CD4-positive, alpha-beta T cell treated with Interleukin-17A for 4 hours (primary cell): ENCODE measurements at regions not wholly inside any gene's neighbourhood (a gene's known extent, or its start where the extent isn't known, plus 50 kb on each side); places are given as distances from the start of the nearest gene placed in this dataset.

Source experiments
- DNase-seq: peaks from one replicate; pipeline ENCODE4 v3.0.0-alpha.2; 2020; ENCODE audit warnings: mixed read lengths

DNA sequence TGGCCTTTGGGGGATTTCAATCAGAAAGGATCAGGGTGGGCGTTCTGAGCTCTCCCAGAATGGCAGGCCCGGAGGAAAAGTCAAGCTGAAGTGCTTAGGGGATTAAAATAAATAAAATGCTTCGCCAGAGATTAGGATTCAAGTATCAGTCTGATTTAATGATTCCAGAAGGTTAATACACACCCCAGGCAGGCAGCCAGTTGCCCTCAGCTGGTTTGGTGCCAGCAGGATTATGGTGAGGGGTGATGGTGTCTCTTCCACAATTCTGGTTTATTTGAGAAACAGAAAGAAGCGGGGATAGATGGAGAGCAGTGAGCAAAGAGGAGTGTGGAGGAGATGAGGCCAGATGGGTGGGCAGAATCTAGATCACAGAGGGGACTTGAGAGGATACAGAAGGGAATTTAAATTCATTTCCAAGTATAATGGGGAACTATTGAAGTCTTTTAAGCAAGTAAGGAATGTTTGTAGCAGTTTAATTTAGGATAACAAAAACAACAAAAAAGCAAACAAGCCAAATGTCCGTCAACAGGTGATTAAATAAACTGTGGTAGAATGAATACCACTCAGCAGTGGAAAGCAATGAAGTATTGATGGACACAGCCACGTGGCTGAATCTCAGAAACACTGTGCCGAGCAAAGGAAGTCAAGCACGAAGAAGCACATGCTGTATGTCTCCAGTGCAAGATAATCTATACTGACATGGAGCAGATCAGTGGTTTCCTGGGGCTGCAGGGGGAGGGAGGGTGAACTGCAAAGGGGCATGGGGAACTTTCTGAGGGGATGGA, 297.7 kb downstream of the MSX2 start:
- no peak for DNase-seq

DNA sequence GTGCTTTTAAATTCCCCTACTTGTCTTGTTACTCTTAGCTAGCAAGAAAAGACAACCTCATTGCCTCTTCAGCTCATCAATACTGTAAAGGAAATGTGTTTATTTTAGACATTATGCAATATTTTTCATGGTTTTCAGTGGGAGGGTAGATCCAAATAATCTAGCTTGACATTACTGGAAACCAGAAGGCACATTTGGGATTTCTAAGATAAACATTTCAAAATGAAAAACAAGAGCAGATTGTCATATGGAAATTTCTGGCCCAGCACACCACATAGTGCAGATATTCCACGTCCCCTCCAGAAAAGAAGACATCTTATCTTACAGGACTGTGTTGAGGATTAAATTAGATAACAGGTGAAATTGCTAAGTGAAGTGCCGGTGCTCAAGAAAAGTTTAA, 296.9 kb downstream of the MSX2 start:
- DNase-seq = no peak

DNA sequence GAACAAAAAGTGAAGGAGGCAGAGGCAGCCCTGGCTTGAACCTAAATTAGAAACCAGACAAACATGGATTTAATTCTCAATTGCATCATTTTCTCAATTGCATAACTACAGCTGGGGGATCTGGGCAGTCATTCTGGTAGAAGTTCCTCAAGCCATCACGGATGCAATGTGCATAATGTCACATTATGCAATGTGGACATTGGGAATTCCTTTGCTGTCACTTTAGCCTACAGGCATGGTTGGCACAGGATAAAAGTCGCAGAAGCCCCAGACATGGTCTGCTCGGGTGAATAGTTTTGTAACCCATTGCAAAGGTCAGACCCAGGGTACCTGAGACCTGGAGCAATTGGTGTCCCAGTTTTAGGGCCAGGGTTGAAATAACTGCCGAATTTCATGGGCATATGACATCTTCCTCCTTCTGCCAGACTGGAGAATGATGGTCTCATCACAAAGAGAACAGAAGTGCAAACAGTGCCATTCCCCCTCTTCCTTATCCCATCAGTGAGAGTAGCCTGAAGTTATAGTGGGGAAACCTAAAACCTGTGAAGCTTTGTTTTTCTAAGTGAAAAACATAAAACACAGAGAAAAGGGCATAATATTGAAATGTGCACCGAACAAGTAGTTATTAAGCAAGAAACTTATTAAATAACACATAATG, 290.8 kb downstream of the MSX2 start:
- no peak for DNase-seq

GRCh38 chr5:175013251-175013650, 288.9 kb downstream of the MSX2 start:
- no peak for DNase-seq

DNA sequence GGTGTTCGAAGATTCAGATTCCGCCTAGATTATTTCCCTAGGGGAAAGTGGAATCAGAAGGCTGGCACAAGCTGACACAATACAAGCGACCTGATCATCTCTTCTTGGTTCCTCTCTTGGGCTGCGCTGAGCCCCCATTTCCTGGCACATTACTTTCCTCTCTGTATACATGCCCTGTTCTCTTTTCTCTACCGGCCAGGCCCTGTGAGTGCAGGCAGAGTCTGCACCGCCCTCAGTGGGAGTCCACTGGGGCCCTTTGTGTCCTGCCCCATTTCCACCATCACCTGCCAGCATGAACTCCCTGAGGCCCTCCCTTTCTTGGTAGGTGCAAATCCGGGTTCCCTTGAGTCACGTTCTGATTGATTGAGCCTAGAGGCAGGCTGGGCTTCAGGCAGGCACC, 287.9 kb downstream of the MSX2 start:
- DNase-seq = no peak

DNA sequence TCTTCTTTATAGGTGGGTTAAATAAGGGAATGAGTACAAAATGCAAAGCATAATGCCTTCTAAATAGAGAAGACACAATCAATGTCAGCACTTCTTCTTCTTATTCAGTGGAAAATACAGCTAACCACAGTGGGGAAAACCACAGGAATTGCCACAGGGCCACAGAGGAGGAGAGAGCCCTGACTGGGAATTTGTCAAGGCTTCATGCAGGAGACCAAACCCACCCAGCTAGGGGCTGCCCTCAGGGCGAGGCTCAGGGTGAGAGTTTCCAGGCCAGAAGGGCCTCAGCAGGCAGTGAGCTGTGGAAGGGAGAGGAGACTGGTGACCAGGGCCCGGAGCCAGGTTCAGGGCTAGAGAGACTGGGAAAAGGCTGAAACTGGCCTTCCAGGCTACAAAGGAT, 279.1 kb downstream of the MSX2 start:
- DNase-seq = no peak

GRCh38 chr5:175001876-175002645, 277.7 kb downstream of the MSX2 start:
- no peak for DNase-seq

GRCh38 chr5:175001311-175001710, 276.9 kb downstream of the MSX2 start:
- DNase-seq = no peak

- DNase-seq = no peak
Measured at GRCh38 chr5:174999581-174999980, 275.2 kb downstream of the MSX2 start.

DNA sequence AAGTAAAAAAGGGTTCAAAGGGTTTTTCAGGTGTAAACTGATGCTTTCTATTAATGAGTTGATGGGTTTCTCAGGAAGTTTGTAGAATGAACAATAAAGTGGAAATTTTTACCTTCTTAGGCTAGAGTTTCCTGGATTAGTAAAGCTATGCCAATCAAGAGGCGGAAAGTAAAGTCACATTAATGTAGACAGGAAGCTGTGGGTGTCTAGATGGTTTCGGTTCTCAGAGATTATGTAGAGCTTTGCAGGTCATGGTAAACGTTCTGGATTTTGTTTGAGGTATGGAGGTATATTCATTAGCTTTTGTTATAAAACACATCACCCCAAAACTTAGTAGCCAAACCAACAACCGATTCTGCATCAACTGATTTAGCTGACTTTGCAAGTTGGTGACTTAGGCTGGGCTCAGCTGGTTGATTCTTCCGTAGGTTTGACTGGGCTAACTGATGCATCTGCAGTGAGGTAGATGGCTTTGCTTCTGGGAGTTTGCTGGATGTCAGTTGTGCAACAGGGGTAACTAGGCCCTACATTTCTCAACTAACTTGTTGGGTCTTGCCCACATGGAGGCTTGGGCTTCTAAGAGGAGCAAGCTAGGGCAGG, 273.8 kb downstream of the MSX2 start:
- no peak for DNase-seq

DNA sequence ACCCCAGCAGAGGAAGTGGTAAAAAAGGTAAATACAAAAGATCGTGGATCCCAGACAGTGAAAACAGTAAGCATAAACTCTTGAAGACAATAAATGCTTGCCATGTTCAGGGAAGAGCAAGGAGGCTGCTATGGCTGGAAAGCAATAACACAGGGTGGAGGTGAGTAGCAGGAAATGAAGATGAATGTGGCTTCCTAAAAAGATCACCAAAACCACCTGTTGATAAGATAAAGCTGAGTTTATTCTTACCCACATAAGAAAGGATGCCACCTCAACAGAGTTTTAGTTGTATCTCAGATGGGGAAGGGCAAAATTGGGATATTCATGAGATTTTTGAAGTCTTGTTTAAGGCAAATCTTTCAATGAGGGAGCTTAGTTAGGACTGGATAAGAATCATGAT, 273.3 kb downstream of the MSX2 start:
- DNase-seq = no peak

- no peak for DNase-seq
Measured at GRCh38 chr5:174996941-174997340, 272.6 kb downstream of the MSX2 start.

DNA sequence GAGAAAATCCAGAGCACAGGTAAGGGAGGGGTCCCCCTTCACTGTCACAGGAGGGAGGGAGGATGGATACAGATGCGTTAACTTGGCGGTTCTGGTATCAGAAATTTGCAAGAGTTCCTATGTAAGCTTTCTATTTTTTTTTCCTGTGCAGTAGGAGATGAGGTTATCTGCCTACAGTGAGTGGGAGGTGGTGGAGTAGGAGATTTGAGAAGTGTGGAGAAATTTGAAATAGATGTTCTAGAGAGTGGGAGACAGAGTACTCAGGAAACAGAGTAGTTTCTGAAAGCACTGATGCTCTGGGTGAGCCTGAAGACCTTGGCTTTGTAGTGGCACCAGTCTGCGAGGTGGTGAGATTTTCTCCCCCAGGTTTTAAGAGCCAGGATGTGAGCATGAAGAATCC, 271.4 kb downstream of the MSX2 start:
- DNase-seq = no peak

GRCh38 chr5:174991847-174992246, 267.5 kb downstream of the MSX2 start:
- DNase-seq = no peak

- DNase-seq = no peak
Measured at GRCh38 chr5:174990909-174991308, 266.5 kb downstream of the MSX2 start.

GRCh38 chr5:174987443-174988012, 263.1 kb downstream of the MSX2 start:
- DNase-seq = no peak

DNA sequence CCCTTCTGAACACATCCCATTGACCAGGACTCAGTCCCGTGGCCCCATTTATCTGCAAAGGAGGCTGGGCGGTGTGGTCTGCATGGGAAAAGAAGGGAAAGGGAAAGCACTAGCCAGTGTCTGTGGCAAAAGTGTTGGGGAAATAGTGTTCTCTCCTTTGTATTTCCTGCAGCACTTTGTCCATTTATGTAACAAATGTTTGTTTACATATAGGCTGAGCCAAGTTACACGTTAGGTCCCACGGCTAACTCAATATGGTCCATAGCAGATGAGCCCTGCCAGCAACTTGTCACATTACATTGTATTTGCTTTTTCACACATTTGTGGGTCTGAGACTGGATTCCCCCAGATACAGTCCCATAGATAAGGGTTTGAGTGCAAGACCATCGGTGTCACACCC, 260.5 kb downstream of the MSX2 start:
- no peak for DNase-seq

DNA sequence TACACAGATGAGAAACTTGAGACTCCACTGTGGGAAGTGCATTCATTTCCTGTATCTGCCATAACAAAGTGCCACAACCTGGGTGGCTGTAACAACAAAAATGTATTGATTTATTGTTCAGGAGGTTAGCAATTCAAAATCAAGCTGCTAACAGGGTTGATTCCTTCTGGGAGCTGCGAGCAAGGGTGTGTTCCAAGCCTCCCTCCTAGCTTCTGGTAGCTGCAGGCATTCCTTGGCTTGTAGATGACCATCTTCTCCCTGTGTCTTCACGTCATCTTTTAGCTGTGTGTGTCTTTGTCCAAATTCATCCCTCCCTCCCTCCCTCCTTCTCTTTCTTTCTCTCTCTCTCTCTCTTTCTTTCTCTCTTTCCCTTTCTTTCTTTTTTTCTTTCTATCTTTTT, 258.1 kb downstream of the MSX2 start:
- DNase-seq = no peak

GRCh38 chr5:174981416-174981815, 257.0 kb downstream of the MSX2 start:
- DNase-seq = no peak

- DNase-seq = no peak
Measured at GRCh38 chr5:174980952-174981351, 256.6 kb downstream of the MSX2 start.

DNA sequence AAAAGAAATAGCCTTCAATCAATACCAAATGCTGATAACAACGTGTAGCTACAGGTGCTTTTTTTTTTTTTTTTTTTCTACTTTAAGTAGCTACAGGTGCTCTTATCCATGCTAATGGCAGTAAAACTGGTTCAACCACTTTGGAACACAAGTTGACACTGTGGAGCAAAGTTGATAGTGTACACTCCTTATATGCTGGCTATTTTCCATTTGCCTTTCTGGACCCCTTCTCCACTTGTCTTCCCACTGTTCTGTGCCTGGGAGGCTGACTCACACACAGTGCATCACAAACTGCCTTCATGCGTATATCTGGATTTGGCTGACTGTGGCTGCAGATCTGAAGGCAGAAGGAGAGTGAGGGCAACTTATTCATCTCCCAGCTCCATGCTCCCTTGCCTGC, 247.9 kb downstream of the MSX2 start:
- DNase-seq = no peak

DNA sequence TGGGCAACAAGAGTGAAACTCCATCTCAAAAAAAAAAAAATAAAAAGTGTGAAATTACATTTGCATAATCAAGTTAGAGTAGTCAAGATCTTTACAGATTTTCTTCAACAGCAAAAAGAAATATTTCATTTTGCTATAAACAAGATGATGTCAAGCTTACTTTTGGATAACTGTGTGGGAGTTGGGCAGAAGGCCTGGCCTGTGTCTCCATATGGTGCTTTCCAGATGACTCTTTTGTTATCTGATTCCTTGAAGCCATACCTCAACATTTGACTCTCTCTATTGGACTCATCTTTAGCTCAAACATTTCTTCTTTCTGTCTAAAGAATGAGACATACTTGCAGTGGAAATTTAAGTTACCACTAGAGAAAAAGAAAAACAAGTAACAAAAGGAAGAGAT, 246.8 kb downstream of the MSX2 start:
- DNase-seq = no peak

GRCh38 chr5:174970502-174970901, 246.1 kb downstream of the MSX2 start:
- no peak for DNase-seq
